ENCODE measurements at regions not wholly inside any gene's neighbourhood (a gene's known extent, or its start where the extent isn't known, plus 50 kb on each side); places are given as distances from the start of the nearest gene placed in this dataset.
A peak's percentile ranks its signal among the peaks of the same experiment; 100 is the strongest.
"Not testable (repeated sequence)": the region's sequence is repeated elsewhere in the genome, so short reads cannot be mapped to it uniquely, and the experiment has no call there.

- no peak for DNase-seq
Measured at GRCh38 chr12:11446372-11446771, 51.0 kb upstream of the PRB2 start.

- no peak for DNase-seq
Measured at GRCh38 chr12:11457996-11458645, 62.8 kb upstream of the PRB2 start.

GRCh38 chr12:11460343-11461023 lies 65.1 kb upstream of the PRB2 start:
- DNase-seq: no peak

GRCh38 chr12:11461433-11461832 lies 66.1 kb upstream of the PRB2 start:
- no peak for DNase-seq

GRCh38 chr12:11477110-11477509 lies 81.7 kb upstream of the PRB2 start:
- DNase-seq: no peak

GRCh38 chr12:11482955-11483354 lies 87.6 kb upstream of the PRB2 start:
- no peak for DNase-seq

- DNase-seq: peak; percentile 79 to 91
Measured at GRCh38 chr12:11486623-11487444, 91.5 kb upstream of the PRB2 start.

- DNase-seq: no peak
Measured at GRCh38 chr12:11496157-11496851, 100.9 kb upstream of the PRB2 start.

GRCh38 chr12:11497438-11497837 lies 102.1 kb upstream of the PRB2 start:
- DNase-seq: no peak

- DNase-seq: no peak
Measured at GRCh38 chr12:11497995-11498394, 102.6 kb upstream of the PRB2 start.

GRCh38 chr12:11498574-11498973 lies 103.2 kb upstream of the PRB2 start:
- not testable (repeated sequence) for DNase-seq

- DNase-seq: no peak
Measured at GRCh38 chr12:11499806-11500187, 104.4 kb upstream of the PRB2 start.

GRCh38 chr12:11500188-11500860 lies 105.0 kb upstream of the PRB2 start:
- DNase-seq: no peak

GRCh38 chr12:11500861-11501230 lies 105.5 kb upstream of the PRB2 start:
- no peak for DNase-seq

GRCh38 chr12:11508699-11509098 lies 113.3 kb upstream of the PRB2 start:
- DNase-seq: no peak

GRCh38 chr12:11509326-11509725 lies 114.0 kb upstream of the PRB2 start:
- DNase-seq: no peak

GRCh38 chr12:11510671-11511070 lies 115.3 kb upstream of the PRB2 start:
- no peak for DNase-seq

GRCh38 chr12:11513288-11513687 lies 117.9 kb upstream of the PRB2 start:
- no peak for DNase-seq

GRCh38 chr12:11517080-11517479 lies 121.7 kb upstream of the PRB2 start:
- no peak for DNase-seq

GRCh38 chr12:11524446-11524845 lies 125.0 kb upstream of the ETV6 start:
- DNase-seq: no peak

- no peak for DNase-seq
Measured at GRCh38 chr12:11534064-11534463, 115.4 kb upstream of the ETV6 start.

GRCh38 chr12:11535127-11535526 lies 114.3 kb upstream of the ETV6 start:
- no peak for DNase-seq

- DNase-seq: no peak
Measured at GRCh38 chr12:11539156-11539555, 110.3 kb upstream of the ETV6 start.
